ES-I3 (cell line): ENCODE measurements at regions not wholly inside any gene's neighbourhood (a gene's known extent, or its start where the extent isn't known, plus 50 kb on each side); places are given as distances from the start of the nearest gene placed in this dataset.
"Not testable (repeated sequence)": the region's sequence is repeated elsewhere in the genome, so short reads cannot be mapped to it uniquely, and the experiment has no call there.

ENCODE experiments used
- H3K36me3 ChIP-seq: 2 replicates; pipeline ENCODE4 v1.6.1; 2013; ENCODE audit warnings: mild to moderate bottlenecking, low read length, control low read depth, moderate library complexity; ENCODE audit not compliant: insufficient read depth
- H3K4me1 ChIP-seq: 2 replicates; pipeline ENCODE4 v1.6.1; 2013; ENCODE audit warnings: mild to moderate bottlenecking, control low read depth, low read length; ENCODE audit not compliant: insufficient read depth
- H3K9ac ChIP-seq: 2 replicates; pipeline ENCODE4 v1.6.1; 2013; ENCODE audit warnings: low read depth, mild to moderate bottlenecking, low read length, moderate library complexity
- H3K9me3 ChIP-seq: 2 replicates; pipeline ENCODE4 v1.6.1; 2013; ENCODE audit warnings: mild to moderate bottlenecking, low read length, moderate library complexity; ENCODE audit not compliant: control insufficient read depth, insufficient read depth

GRCh38 chr2:35870713-35871112 lies 484.9 kb upstream of the CRIM1 start:
- no peaks in the 10 kb centered on the region for H3K4me1 ChIP-seq
- H3K9me3 ChIP-seq = no peaks in the 10 kb centered on the region
- H3K9ac ChIP-seq = no peak overlapping the region
- no peaks in the 10 kb centered on the region for H3K36me3 ChIP-seq

GRCh38 chr2:35864141-35864540 lies 491.4 kb upstream of the CRIM1 start:
- H3K9me3 ChIP-seq = no peaks in the 10 kb centered on the region
- H3K4me1 ChIP-seq = no peaks in the 10 kb centered on the region
- H3K9ac ChIP-seq = no peak overlapping the region
- no peaks in the 10 kb centered on the region for H3K36me3 ChIP-seq

- H3K9me3 ChIP-seq = no peaks in the 10 kb centered on the region
- H3K9ac ChIP-seq = no peak overlapping the region
- H3K36me3 ChIP-seq = no peaks in the 10 kb centered on the region
- H3K4me1 ChIP-seq = peaks cover 6% of the 10 kb centered on the region; the same call in 1 of the 2 replicates
These were observed 497.4 kb upstream of the CRIM1 start for GRCh38 chr2:35858216-35858615.

- Histone ChIP-seq H3K4me1 (peaks cover 6% of the 10 kb centered on the region; the same call in 1 of the 2 replicates), H3K9ac (no peak overlapping the region), H3K36me3 (no peaks in the 10 kb centered on the region), H3K9me3 (no peaks in the 10 kb centered on the region)
These were observed 498.1 kb upstream of the CRIM1 start for GRCh38 chr2:35857498-35857897.

GRCh38 chr2:35831385-35831784 lies 524.2 kb upstream of the CRIM1 start:
- no peaks in the 10 kb centered on the region for H3K36me3 ChIP-seq
- H3K4me1 ChIP-seq = no peaks in the 10 kb centered on the region
- H3K9ac ChIP-seq = no peak overlapping the region
- H3K9me3 ChIP-seq = no peaks in the 10 kb centered on the region

- H3K4me1 ChIP-seq = no peaks in the 10 kb centered on the region
- no peaks in the 10 kb centered on the region for H3K36me3 ChIP-seq
- no peaks in the 10 kb centered on the region for H3K9me3 ChIP-seq
- no peak overlapping the region for H3K9ac ChIP-seq
These were observed 524.7 kb upstream of the CRIM1 start for GRCh38 chr2:35830833-35831232.

GRCh38 chr2:35827086-35827485 lies 528.5 kb upstream of the CRIM1 start:
- no peak overlapping the region for H3K9ac ChIP-seq
- peaks cover 14% of the 10 kb centered on the region for H3K4me1 ChIP-seq
- no peaks in the 10 kb centered on the region for H3K36me3 ChIP-seq
- H3K9me3 ChIP-seq = no peaks in the 10 kb centered on the region

- H3K9me3 ChIP-seq = no peaks in the 10 kb centered on the region
- no peak overlapping the region for H3K9ac ChIP-seq
- H3K4me1 ChIP-seq = peaks cover 29% of the 10 kb centered on the region
These were observed 532.9 kb upstream of the CRIM1 start for GRCh38 chr2:35822716-35823115.

GRCh38 chr2:35821675-35822074 lies 533.9 kb upstream of the CRIM1 start:
- Histone ChIP-seq H3K36me3 (no peaks in the 10 kb centered on the region), H3K4me1 (peaks cover 29% of the 10 kb centered on the region), H3K9me3 (no peaks in the 10 kb centered on the region), H3K9ac (no peak overlapping the region)

More at GRCh38 chr2:35822716-35823115, 532.9 kb upstream of the CRIM1 start:
- no peaks in the 10 kb centered on the region for H3K36me3 ChIP-seq

- H3K9me3 ChIP-seq = no peaks in the 10 kb centered on the region
- H3K4me1 ChIP-seq = peaks cover 29% of the 10 kb centered on the region
- H3K36me3 ChIP-seq = no peaks in the 10 kb centered on the region
- no peak overlapping the region for H3K9ac ChIP-seq
These were observed 535.2 kb upstream of the CRIM1 start for GRCh38 chr2:35820391-35820790.

- Histone ChIP-seq H3K4me1 (peaks cover 28% of the 10 kb centered on the region), H3K9ac (no peak overlapping the region), H3K36me3 (no peaks in the 10 kb centered on the region), H3K9me3 (no peaks in the 10 kb centered on the region)
These were observed 536.5 kb upstream of the CRIM1 start for GRCh38 chr2:35819033-35819432.

- H3K36me3 ChIP-seq, H3K9me3 ChIP-seq, H3K9ac ChIP-seq: not testable (repeated sequence)
- H3K4me1 ChIP-seq = peaks cover 21% of the 10 kb centered on the region; the same call in 1 of the 2 replicates
These were observed 537.2 kb upstream of the CRIM1 start for GRCh38 chr2:35818359-35818758.

- not testable (repeated sequence) for H3K4me1 ChIP-seq, H3K36me3 ChIP-seq, H3K9ac ChIP-seq, H3K9me3 ChIP-seq
These were observed 541.0 kb upstream of the CRIM1 start for GRCh38 chr2:35814597-35814996.

- Histone ChIP-seq H3K4me1 (no peaks in the 10 kb centered on the region), H3K9ac (no peak overlapping the region), H3K9me3 (no peaks in the 10 kb centered on the region)
These were observed 552.5 kb upstream of the CRIM1 start for GRCh38 chr2:35803126-35803525.

GRCh38 chr2:35794796-35795450 lies 560.7 kb upstream of the CRIM1 start:
- no peak overlapping the region for H3K9ac ChIP-seq
- no peaks in the 10 kb centered on the region for H3K9me3 ChIP-seq
- H3K4me1 ChIP-seq = no peaks in the 10 kb centered on the region
- H3K36me3 ChIP-seq = no peaks in the 10 kb centered on the region

More at GRCh38 chr2:35803126-35803525, 552.5 kb upstream of the CRIM1 start:
- H3K36me3 ChIP-seq = no peaks in the 10 kb centered on the region
